Endodermal cell (in vitro differentiated cells): ENCODE measurements at regions not wholly inside any gene's neighbourhood (a gene's known extent, or its start where the extent isn't known, plus 50 kb on each side); places are given as distances from the start of the nearest gene placed in this dataset.

Source experiments
- DNase-seq: peaks from one replicate; pipeline ENCODE4 v3.0.0-alpha.2; 2017
- H3K27ac ChIP-seq: 2 replicates; pipeline ENCODE4 v1.5.1; 2013; ENCODE audit warnings: mild to moderate bottlenecking, low read depth, low read length, moderate library complexity
- H3K27me3 ChIP-seq: 2 replicates; pipeline ENCODE4 v1.6.1; 2013; ENCODE audit warnings: mild to moderate bottlenecking, low read length, moderate library complexity; ENCODE audit not compliant: insufficient read depth, control insufficient read depth, poor library complexity, severe bottlenecking
- H3K36me3 ChIP-seq: 2 replicates; pipeline ENCODE4 v1.7.0; 2013; ENCODE audit warnings: mild to moderate bottlenecking, low read length, moderate library complexity; ENCODE audit not compliant: control insufficient read depth, insufficient read depth
- H3K4me1 ChIP-seq: one replicate; pipeline ENCODE4 v1.7.0; 2013; ENCODE audit warnings: low read length; ENCODE audit not compliant: control insufficient read depth, insufficient read depth
- H3K4me3 ChIP-seq: 2 replicates; pipeline ENCODE4 v1.5.1; 2013; ENCODE audit warnings: mild to moderate bottlenecking, low read length, moderate library complexity
- H3K9ac ChIP-seq: 2 replicates; pipeline ENCODE4 v1.6.1; 2013; ENCODE audit warnings: mild to moderate bottlenecking, low read length, moderate library complexity; ENCODE audit not compliant: poor library complexity, severe bottlenecking; ENCODE audit errors: extremely low read depth
- H3K9me3 ChIP-seq: 2 replicates; pipeline ENCODE4 v1.6.1; 2013; ENCODE audit warnings: mild to moderate bottlenecking, low read length, moderate library complexity; ENCODE audit not compliant: control insufficient read depth
- H3K27ac Mint-ChIP-seq: 2 replicates; pipeline ENCODE4 v1.8.0; 2020; ENCODE audit warnings: mixed read lengths
- H3K27me3 Mint-ChIP-seq: 2 replicates; pipeline ENCODE4 v1.8.0; 2021; ENCODE audit warnings: mild to moderate bottlenecking, mixed read lengths; ENCODE audit not compliant: insufficient read depth
- H3K36me3 Mint-ChIP-seq: 2 replicates; pipeline ENCODE4 v1.8.0; 2020; ENCODE audit warnings: low read depth, mixed read lengths
- H3K4me1 Mint-ChIP-seq: 2 replicates; pipeline ENCODE4 v1.8.0; 2020; ENCODE audit warnings: mixed read lengths
- H3K4me3 Mint-ChIP-seq: 2 replicates; pipeline ENCODE4 v1.8.0; 2020; ENCODE audit warnings: mild to moderate bottlenecking, moderate library complexity, mixed read lengths
- H3K9me3 Mint-ChIP-seq: 2 replicates; pipeline ENCODE4 v1.8.0; 2020; ENCODE audit warnings: mild to moderate bottlenecking, mixed read lengths
- CTCF ChIP-seq: fragments of 200-600 bp; sonication (generic); conservative IDR thresholded peaks from 2 replicates; pipeline ENCODE4 v1.5.0; 2021; ENCODE audit warnings: antibody characterized with exemption, mild to moderate bottlenecking
- WGBS, 2 experiments: methylation state at CpG; one replicate each; pipeline versions ENCODE4 v1.1.5 to v1.1.7; 2013; ENCODE audit warnings: missing lambda C conversion rate in 2 of 2, mixed read lengths in 1 of 2; ENCODE audit not compliant: insufficient coverage in 1 of 2, insufficient read length in 1 of 2; 5-methylcytosine and 5-hydroxymethylcytosine counted together

- Mint-ChIP-seq H3K4me1 (peaks cover 2% of the 10 kb centered on the region), H3K9me3 (no peaks in the 10 kb centered on the region), H3K4me3 (no peak overlapping the region), H3K27me3 (no peaks in the 10 kb centered on the region), H3K27ac (no peak overlapping the region), H3K36me3 (no peaks in the 10 kb centered on the region)
- Histone ChIP-seq H3K36me3 (no peaks in the 10 kb centered on the region), H3K27ac (no peak overlapping the region), H3K9ac (no peak overlapping the region), H3K4me1 (no peaks in the 10 kb centered on the region), H3K27me3 (no peaks in the 10 kb centered on the region), H3K4me3 (no peak overlapping the region), H3K9me3 (no peaks in the 10 kb centered on the region)
- DNase-seq, result no peak
- TF ChIP-seq CTCF, result no peak
- WGBS, 2 experiments, result 92 to 100% methylated on average over 1 of the region's 1 CpG
These were observed 80.4 kb upstream of the NHS start for GRCh38 chrX:17294561-17294960.

GRCh38 chrX:17295791-17296190 is 79.2 kb upstream of the NHS start:
- no peaks in the 10 kb centered on the region for H3K27me3 ChIP-seq
- DNase-seq, result no peak
- Mint-ChIP-seq H3K9me3 (no peaks in the 10 kb centered on the region), H3K27me3 (no peaks in the 10 kb centered on the region), H3K4me3 (no peak overlapping the region), H3K36me3 (no peaks in the 10 kb centered on the region), H3K4me1 (peaks cover 2% of the 10 kb centered on the region), H3K27ac (no peak overlapping the region)
- no peak overlapping the region for H3K27ac ChIP-seq
- no peaks in the 10 kb centered on the region for H3K4me1 ChIP-seq
- no CpG with 5 or more reads among the region's 1 CpG for WGBS, 2 experiments
- TF ChIP-seq CTCF, result no peak
- no peak overlapping the region for H3K4me3 ChIP-seq
- H3K9ac ChIP-seq, result no peak overlapping the region
- H3K36me3 ChIP-seq, result no peaks in the 10 kb centered on the region
- no peaks in the 10 kb centered on the region for H3K9me3 ChIP-seq

GRCh38 chrX:17298564-17298963 is 76.4 kb upstream of the NHS start:
- no peaks in the 10 kb centered on the region for H3K27me3 ChIP-seq
- no peak overlapping the region for H3K27ac Mint-ChIP-seq
- H3K4me1 ChIP-seq, result no peaks in the 10 kb centered on the region
- no peaks in the 10 kb centered on the region for H3K36me3 ChIP-seq
- H3K4me1 Mint-ChIP-seq, result no peaks in the 10 kb centered on the region
- H3K4me3 ChIP-seq, result no peak overlapping the region
- DNase-seq, result no peak
- H3K4me3 Mint-ChIP-seq, result no peak overlapping the region
- no peak overlapping the region for H3K9ac ChIP-seq
- no peak overlapping the region for H3K27ac ChIP-seq
- H3K9me3 ChIP-seq, result no peaks in the 10 kb centered on the region
- TF ChIP-seq CTCF, result no peak
- no peaks in the 10 kb centered on the region for H3K27me3 Mint-ChIP-seq
- peaks cover 6% of the 10 kb centered on the region for H3K9me3 Mint-ChIP-seq
- no peaks in the 10 kb centered on the region for H3K36me3 Mint-ChIP-seq
- WGBS, 2 experiments, result no CpG with 5 or more reads among the region's 1 CpG
